GM21526 (cell line): ENCODE measurements at regions not wholly inside any gene's neighbourhood (a gene's known extent, or its start where the extent isn't known, plus 50 kb on each side); places are given as distances from the start of the nearest gene placed in this dataset.

Experiments used
- ATAC-seq: cut with Tn5 transposase; IDR thresholded peaks from one replicate; pipeline ENCODE4 v1.9.1; 2021; ENCODE audit warnings: moderate library complexity; ENCODE audit not compliant: unreplicated experiment, low FRiP score

GRCh38 chr14:97538749-97539410 is 741.7 kb downstream of the VRK1 start:
- no peak for ATAC-seq

- no peak for ATAC-seq
Measured at GRCh38 chr14:97539411-97539795, 742.2 kb downstream of the VRK1 start.

GRCh38 chr14:97539884-97540283 is 742.7 kb downstream of the VRK1 start:
- no peak for ATAC-seq

- no peak for ATAC-seq
Measured at GRCh38 chr14:97543221-97543620, 746.0 kb downstream of the VRK1 start.

GRCh38 chr14:97543816-97544215 is 746.6 kb downstream of the VRK1 start:
- no peak for ATAC-seq

GRCh38 chr14:97544571-97544970 is 747.4 kb downstream of the VRK1 start:
- no peak for ATAC-seq

GRCh38 chr14:97546491-97547230 is 749.5 kb downstream of the VRK1 start:
- no peak for ATAC-seq

GRCh38 chr14:97550463-97550862 is 753.3 kb downstream of the VRK1 start:
- no peak for ATAC-seq

- ATAC-seq, result no peak
Measured at GRCh38 chr14:97554597-97554996, 757.4 kb downstream of the VRK1 start.

GRCh38 chr14:97564334-97564733 is 767.2 kb downstream of the VRK1 start:
- no peak for ATAC-seq

GRCh38 chr14:97571201-97571600 is 774.0 kb downstream of the VRK1 start:
- no peak for ATAC-seq

GRCh38 chr14:97571866-97572555 is 774.8 kb downstream of the VRK1 start:
- ATAC-seq, result no peak

- ATAC-seq, result no peak
Measured at GRCh38 chr14:97572583-97573458, 775.6 kb downstream of the VRK1 start.

GRCh38 chr14:97575677-97576076 is 778.5 kb downstream of the VRK1 start:
- ATAC-seq, result no peak

GRCh38 chr14:97578982-97579548 is 781.9 kb downstream of the VRK1 start:
- no peak for ATAC-seq

- no peak for ATAC-seq
Measured at GRCh38 chr14:97581016-97581415, 783.8 kb downstream of the VRK1 start.

GRCh38 chr14:97582022-97582421 is 784.8 kb downstream of the VRK1 start:
- ATAC-seq, result no peak

- ATAC-seq, result no peak
Measured at GRCh38 chr14:97584528-97584927, 787.3 kb downstream of the VRK1 start.

- no peak for ATAC-seq
Measured at GRCh38 chr14:97592341-97592980, 795.3 kb downstream of the VRK1 start.

- ATAC-seq, result no peak
Measured at GRCh38 chr14:97594306-97594705, 797.1 kb downstream of the VRK1 start.
